IMR-90 (cell line): ENCODE measurements at regions not wholly inside any gene's neighbourhood (a gene's known extent, or its start where the extent isn't known, plus 50 kb on each side); places are given as distances from the start of the nearest gene placed in this dataset.

Experiments
- CEBPB ChIP-seq: IDR thresholded peaks from 2 replicates; pipeline ENCODE4 v1.6.1; 2012; ENCODE audit warnings: low read depth, low read length, improper control_type of control experiment
- CHD1 ChIP-seq: IDR thresholded peaks from 2 replicates; pipeline ENCODE4 v1.6.1; 2012; ENCODE audit warnings: low read depth, low read length, improper control_type of control experiment
- CTCF ChIP-seq: conservative IDR thresholded peaks from 2 replicates; pipeline ENCODE4 v1.5.1; 2012; ENCODE audit warnings: mild to moderate bottlenecking, low read depth, low read length, improper control_type of control experiment
- ELK1 ChIP-seq: fragments of 150-350 bp; IDR thresholded peaks from 2 replicates; pipeline ENCODE4 v1.6.1; 2016; ENCODE audit warnings: low read depth, mild to moderate bottlenecking, low read length, moderate library complexity, borderline replicate concordance
- MAFK ChIP-seq: IDR thresholded peaks from 2 replicates; pipeline ENCODE4 v1.6.1; 2012; ENCODE audit warnings: low read depth, low read length, improper control_type of control experiment
- MAZ ChIP-seq: IDR thresholded peaks from 2 replicates; pipeline ENCODE4 v1.6.1; 2012; ENCODE audit warnings: low read depth, mild to moderate bottlenecking, low read length, improper control_type of control experiment, moderate library complexity, borderline replicate concordance
- MXI1 ChIP-seq: IDR thresholded peaks from 2 replicates; pipeline ENCODE4 v1.6.1; 2012; ENCODE audit warnings: low read depth, mild to moderate bottlenecking, low read length, moderate library complexity, borderline replicate concordance
- NFE2L2 ChIP-seq: fragments of 150-350 bp; IDR thresholded peaks from 2 replicates; pipeline ENCODE4 v1.6.1; 2016; ENCODE audit warnings: low read depth, mild to moderate bottlenecking, low read length
- POLR2A ChIP-seq: IDR thresholded peaks from 2 replicates; pipeline ENCODE4 v1.6.1; 2012; ENCODE audit warnings: mild to moderate bottlenecking, low read depth, low read length
- RAD21 ChIP-seq: IDR thresholded peaks from 2 replicates; pipeline ENCODE4 v1.6.1; 2012; ENCODE audit warnings: low read length, improper control_type of control experiment
- RFX5 ChIP-seq: IDR thresholded peaks from 2 replicates; pipeline ENCODE4 v1.8.0; 2012; ENCODE audit warnings: low read depth, mild to moderate bottlenecking, low read length, moderate library complexity
- SMC3 ChIP-seq: fragments of 150-350 bp; IDR thresholded peaks from 2 replicates; pipeline ENCODE4 v1.6.1; 2016; ENCODE audit warnings: low read depth, mild to moderate bottlenecking, antibody characterized with exemption, low read length, moderate library complexity
- USF2 ChIP-seq: fragments of 150-350 bp; IDR thresholded peaks from 2 replicates; pipeline ENCODE4 v1.6.1; 2017; ENCODE audit warnings: mild to moderate bottlenecking, antibody characterized with exemption, low read length, low read depth

GRCh38 chr13:28602580-28602979 is 56.4 kb upstream of the POMP start:
- TF ChIP-seq CTCF (no peak), RAD21 (no peak), POLR2A (no peak), CEBPB (no peak), USF2 (no peak), RFX5 (no peak), MAFK (no peak), SMC3 (no peak), MAZ (no peak), NFE2L2 (no peak), ELK1 (no peak), MXI1 (no peak), CHD1 (no peak)
